ENCODE measurements at regions not wholly inside any gene's neighbourhood (a gene's known extent, or its start where the extent isn't known, plus 50 kb on each side); places are given as distances from the start of the nearest gene placed in this dataset.

DNA sequence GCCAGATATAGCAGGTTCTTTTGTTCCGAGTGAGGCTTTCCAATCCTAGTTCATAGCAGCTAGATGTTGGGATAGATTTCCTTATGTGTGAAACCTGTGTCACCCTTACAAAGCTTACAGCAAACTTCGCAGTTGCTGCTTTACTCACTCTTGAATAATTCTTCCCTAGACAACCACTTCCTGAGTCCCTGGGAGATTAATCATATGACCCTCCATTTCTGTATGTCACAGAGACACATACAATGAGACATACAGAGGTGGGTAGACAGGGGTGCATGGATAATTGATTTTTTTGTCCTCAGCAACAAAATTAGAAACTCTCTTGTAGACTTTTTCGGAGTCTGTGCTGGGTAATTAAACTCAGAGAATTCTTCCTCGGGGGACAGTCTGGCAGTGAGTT lies 163.2 kb downstream of the NSUN3 start:
- TF ChIP-seq, protein P1, sequence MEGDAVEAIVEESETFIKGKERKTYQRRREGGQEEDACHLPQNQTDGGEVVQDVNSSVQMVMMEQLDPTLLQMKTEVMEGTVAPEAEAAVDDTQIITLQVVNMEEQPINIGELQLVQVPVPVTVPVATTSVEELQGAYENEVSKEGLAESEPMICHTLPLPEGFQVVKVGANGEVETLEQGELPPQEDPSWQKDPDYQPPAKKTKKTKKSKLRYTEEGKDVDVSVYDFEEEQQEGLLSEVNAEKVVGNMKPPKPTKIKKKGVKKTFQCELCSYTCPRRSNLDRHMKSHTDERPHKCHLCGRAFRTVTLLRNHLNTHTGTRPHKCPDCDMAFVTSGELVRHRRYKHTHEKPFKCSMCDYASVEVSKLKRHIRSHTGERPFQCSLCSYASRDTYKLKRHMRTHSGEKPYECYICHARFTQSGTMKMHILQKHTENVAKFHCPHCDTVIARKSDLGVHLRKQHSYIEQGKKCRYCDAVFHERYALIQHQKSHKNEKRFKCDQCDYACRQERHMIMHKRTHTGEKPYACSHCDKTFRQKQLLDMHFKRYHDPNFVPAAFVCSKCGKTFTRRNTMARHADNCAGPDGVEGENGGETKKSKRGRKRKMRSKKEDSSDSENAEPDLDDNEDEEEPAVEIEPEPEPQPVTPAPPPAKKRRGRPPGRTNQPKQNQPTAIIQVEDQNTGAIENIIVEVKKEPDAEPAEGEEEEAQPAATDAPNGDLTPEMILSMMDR (IDR thresholded peaks at IDR 0.05), result no peak
- no peak for TF ChIP-seq POLR2A (IDR thresholded peaks at IDR 0.05)
